ENCODE measurements at regions not wholly inside any gene's neighbourhood (a gene's known extent, or its start where the extent isn't known, plus 50 kb on each side); places are given as distances from the start of the nearest gene placed in this dataset.

GRCh38 chr17:33598797-33599196, 305.7 kb upstream of the ASIC2 start:
- no peak overlapping the region for H3K27ac Mint-ChIP-seq
- H3K4me3 Mint-ChIP-seq = no peak overlapping the region
- no peak for DNase-seq
- H3K27me3 Mint-ChIP-seq (ENCODE audit: insufficient read depth) = peaks cover 2% of the 10 kb centered on the region
- peaks cover 73% of the 10 kb centered on the region for H3K9me3 Mint-ChIP-seq
- TF ChIP-seq CTCF (IDR thresholded peaks at IDR 0.05) = no peak
- no peaks in the 10 kb centered on the region for H3K4me1 Mint-ChIP-seq (ENCODE audit: low read depth)
- H3K36me3 Mint-ChIP-seq (ENCODE audit: low read depth) = no peaks in the 10 kb centered on the region; the same call in 1 of the 2 replicates

DNA sequence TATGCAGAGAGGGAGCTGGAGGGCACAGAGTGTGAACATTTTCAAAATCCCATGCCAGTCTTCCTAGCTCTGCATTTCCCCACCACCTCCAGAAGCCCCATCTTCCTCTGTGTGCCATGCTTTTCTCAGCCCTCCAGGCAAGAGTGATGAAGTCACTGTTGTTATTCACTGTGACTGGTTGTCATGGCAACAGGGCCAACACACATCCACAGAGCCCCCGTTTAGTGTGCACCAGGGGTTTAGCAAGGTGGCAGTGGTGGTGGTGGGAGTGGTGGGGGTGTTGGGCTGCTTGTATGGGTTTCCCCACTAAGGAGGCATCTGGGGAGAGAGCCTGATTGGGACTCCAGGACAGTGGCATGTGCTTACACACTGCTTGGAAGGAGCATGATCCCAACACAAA, 309.9 kb upstream of the ASIC2 start:
- no peak overlapping the region for H3K27ac Mint-ChIP-seq
- H3K4me1 Mint-ChIP-seq (ENCODE audit: low read depth) = no peaks in the 10 kb centered on the region
- no peaks in the 10 kb centered on the region; the same call in 1 of the 2 replicates for H3K36me3 Mint-ChIP-seq (ENCODE audit: low read depth)
- no peak overlapping the region for H3K4me3 Mint-ChIP-seq
- TF ChIP-seq CTCF (IDR thresholded peaks at IDR 0.05) = no peak
- peaks cover 3% of the 10 kb centered on the region for H3K27me3 Mint-ChIP-seq (ENCODE audit: insufficient read depth)
- DNase-seq = no peak
- peaks cover 90% of the 10 kb centered on the region for H3K9me3 Mint-ChIP-seq

- no peaks in the 10 kb centered on the region for H3K4me1 Mint-ChIP-seq (ENCODE audit: low read depth)
- no peak overlapping the region for H3K27ac Mint-ChIP-seq
- H3K9me3 Mint-ChIP-seq = peaks cover 84% of the 10 kb centered on the region
- no peaks in the 10 kb centered on the region; the same call in 1 of the 2 replicates for H3K36me3 Mint-ChIP-seq (ENCODE audit: low read depth)
- TF ChIP-seq CTCF (IDR thresholded peaks at IDR 0.05) = no peak
- H3K27me3 Mint-ChIP-seq (ENCODE audit: insufficient read depth) = peaks cover 3% of the 10 kb centered on the region
- no peak overlapping the region for H3K4me3 Mint-ChIP-seq
- DNase-seq = no peak
Measured at GRCh38 chr17:33603789-33604188, 310.7 kb upstream of the ASIC2 start.

DNA sequence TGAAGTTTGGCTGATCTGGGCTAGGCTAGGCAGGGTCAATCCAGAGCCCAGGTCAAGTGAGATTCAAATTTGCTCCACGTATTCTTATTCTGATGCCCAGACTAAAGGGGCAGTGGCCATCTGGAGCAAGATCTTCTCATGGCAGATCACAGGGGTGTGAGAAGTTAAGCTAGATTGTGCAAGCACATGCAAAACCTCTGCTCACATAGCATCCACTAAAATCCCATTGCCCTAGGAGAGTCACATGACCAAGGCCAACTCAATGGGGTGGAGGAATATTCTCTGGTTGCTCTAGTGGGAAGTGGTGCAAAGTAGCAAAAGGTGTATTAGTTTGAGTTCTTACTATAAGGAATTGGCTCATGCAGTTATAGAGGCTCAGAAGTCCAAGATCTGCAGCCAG, 318.4 kb upstream of the ASIC2 start:
- no peak for TF ChIP-seq CTCF (IDR thresholded peaks at IDR 0.05)
- Mint-ChIP-seq H3K27ac (no peak overlapping the region), H3K4me1 (ENCODE audit: low read depth) (no peaks in the 10 kb centered on the region), H3K9me3 (peaks cover 52% of the 10 kb centered on the region), H3K4me3 (no peak overlapping the region), H3K27me3 (ENCODE audit: insufficient read depth) (peaks cover 5% of the 10 kb centered on the region), H3K36me3 (ENCODE audit: low read depth) (peaks cover 4% of the 10 kb centered on the region; the same call in 1 of the 2 replicates)
- no peak for DNase-seq

DNA sequence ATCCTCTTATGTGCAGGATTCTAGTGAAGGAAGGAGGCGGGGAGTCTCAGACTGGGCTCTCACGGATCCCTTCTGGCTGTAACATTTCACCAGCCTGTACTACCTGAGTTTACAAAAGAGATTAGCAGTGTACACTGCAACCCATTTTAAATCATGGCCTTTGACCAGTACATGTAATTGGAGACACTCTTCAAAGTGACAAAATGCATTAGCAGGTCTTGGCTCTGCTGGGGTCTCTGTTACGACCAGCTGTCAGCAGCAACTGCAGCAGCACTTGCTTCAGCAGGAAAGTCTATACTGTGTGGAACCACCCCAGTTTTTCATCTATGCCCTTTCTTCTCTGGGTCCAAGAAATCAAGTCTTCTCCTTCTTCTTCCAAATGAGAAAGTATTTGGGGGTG, 322.8 kb upstream of the ASIC2 start:
- Mint-ChIP-seq H3K27me3 (ENCODE audit: insufficient read depth) (peaks cover 2% of the 10 kb centered on the region), H3K27ac (no peak overlapping the region), H3K4me1 (ENCODE audit: low read depth) (no peaks in the 10 kb centered on the region), H3K36me3 (ENCODE audit: low read depth) (peaks cover 4% of the 10 kb centered on the region), H3K4me3 (no peak overlapping the region), H3K9me3 (peaks cover 44% of the 10 kb centered on the region)
- no peak for TF ChIP-seq CTCF (IDR thresholded peaks at IDR 0.05)
- DNase-seq = no peak

- Mint-ChIP-seq H3K9me3 (peaks cover 57% of the 10 kb centered on the region), H3K27me3 (ENCODE audit: insufficient read depth) (no peaks in the 10 kb centered on the region; the same call in 1 of the 2 replicates), H3K4me3 (no peak overlapping the region), H3K36me3 (ENCODE audit: low read depth) (no peaks in the 10 kb centered on the region; the same call in 1 of the 2 replicates), H3K27ac (no peak overlapping the region), H3K4me1 (ENCODE audit: low read depth) (no peaks in the 10 kb centered on the region)
- no peak for TF ChIP-seq CTCF (IDR thresholded peaks at IDR 0.05)
- no peak for DNase-seq
Measured at GRCh38 chr17:33623841-33624240, 330.7 kb upstream of the ASIC2 start.
